ENCODE measurements at regions not wholly inside any gene's neighbourhood (a gene's known extent, or its start where the extent isn't known, plus 50 kb on each side); places are given as distances from the start of the nearest gene placed in this dataset.
"Not testable (repeated sequence)": the region's sequence is repeated elsewhere in the genome, so short reads cannot be mapped to it uniquely, and the experiment has no call there.

- Histone ChIP-seq H3K36me3 (ENCODE audit: insufficient read depth, insufficient read length, low read length) (no peaks in the 10 kb centered on the region), H3K9me3 (ENCODE audit: insufficient read depth, low read length) (no peaks in the 10 kb centered on the region), H3K27me3 (ENCODE audit: insufficient read depth, insufficient read length) (no peaks in the 10 kb centered on the region), H3K4me1 (ENCODE audit: insufficient read depth, insufficient read length) (no peaks in the 10 kb centered on the region), H3K9ac (ENCODE audit: insufficient read length, low read depth) (no peak overlapping the region), H3K4me3 (ENCODE audit: insufficient read length, low read depth) (no peak overlapping the region)
- no peak for TF ChIP-seq SUZ12 (IDR thresholded peaks at IDR 0.05; ENCODE audit: extremely low read depth, insufficient read depth, insufficient read length)
- TF ChIP-seq YY1 (IDR thresholded peaks at IDR 0.05; ENCODE audit: insufficient read depth, insufficient read length), result no peak
- TF ChIP-seq ZNF274 (IDR thresholded peaks at IDR 0.05; ENCODE audit: low read depth, low read length), result no peak
- DNase-seq (ENCODE audit: low read depth, low spot score), result no peak
Observed at GRCh38 chr16:6753553-6753952, 579.1 kb upstream of the RBFOX1 start.

DNA sequence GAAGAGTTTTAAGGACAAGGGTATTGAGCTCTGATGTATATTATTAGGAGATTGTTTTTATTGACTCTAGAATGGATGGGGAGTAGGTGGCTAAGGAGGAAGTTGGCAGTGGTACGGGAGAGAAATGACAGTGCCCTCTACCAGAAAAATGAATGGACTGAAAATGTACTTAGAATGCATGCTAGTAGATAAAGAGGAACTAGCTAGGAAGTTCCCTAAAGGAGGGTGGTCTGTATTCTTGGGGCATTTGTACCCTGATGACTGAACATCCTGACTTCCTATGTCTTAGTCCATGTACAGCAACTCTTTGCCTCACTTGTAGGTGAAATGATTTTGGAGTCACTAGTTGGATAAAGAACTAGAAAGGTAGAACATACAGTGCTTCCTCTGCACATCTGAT, 581.5 kb upstream of the RBFOX1 start:
- Histone ChIP-seq H3K36me3 (ENCODE audit: insufficient read depth, insufficient read length, low read length) (no peaks in the 10 kb centered on the region), H3K27me3 (ENCODE audit: insufficient read depth, insufficient read length) (no peaks in the 10 kb centered on the region), H3K4me1 (ENCODE audit: insufficient read depth, insufficient read length) (no peaks in the 10 kb centered on the region), H3K9me3 (ENCODE audit: insufficient read depth, low read length) (no peaks in the 10 kb centered on the region), H3K4me3 (ENCODE audit: insufficient read length, low read depth) (no peak overlapping the region), H3K9ac (ENCODE audit: insufficient read length, low read depth) (no peak overlapping the region)
- no peak for DNase-seq (ENCODE audit: low read depth, low spot score)
- TF ChIP-seq ZNF274 (IDR thresholded peaks at IDR 0.05; ENCODE audit: low read depth, low read length), result no peak
- no peak for TF ChIP-seq YY1 (IDR thresholded peaks at IDR 0.05; ENCODE audit: insufficient read depth, insufficient read length)
- TF ChIP-seq SUZ12 (IDR thresholded peaks at IDR 0.05; ENCODE audit: extremely low read depth, insufficient read depth, insufficient read length), result no peak

DNA sequence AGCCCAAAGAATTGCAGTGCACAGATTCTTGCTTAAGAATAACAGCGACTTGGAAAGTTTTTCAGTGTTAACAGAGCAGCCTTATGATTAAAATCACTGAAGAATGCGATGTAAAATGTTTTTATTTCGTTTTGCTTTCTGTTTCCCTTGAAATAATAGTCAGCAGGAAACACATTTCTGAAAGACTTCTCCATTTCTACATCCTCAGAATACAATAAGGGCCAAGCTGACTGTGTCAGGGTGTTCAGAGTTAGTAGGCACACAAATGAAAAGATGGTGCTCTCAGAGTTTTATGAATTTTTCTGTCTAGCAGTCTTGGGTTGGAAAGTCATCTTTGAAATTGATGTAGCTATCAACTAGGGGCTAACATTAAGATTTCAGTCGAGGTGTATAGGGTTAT, 582.9 kb upstream of the RBFOX1 start:
- H3K4me3 ChIP-seq (ENCODE audit: insufficient read length, low read depth), result no peak overlapping the region

GRCh38 chr16:6736302-6736701, 596.3 kb upstream of the RBFOX1 start:
- not testable (repeated sequence) for H3K27me3 ChIP-seq (ENCODE audit: insufficient read depth, insufficient read length); H3K4me1 ChIP-seq (ENCODE audit: insufficient read depth, insufficient read length); H3K36me3 ChIP-seq (ENCODE audit: insufficient read depth, insufficient read length, low read length)

More for the DNA sequence above, 582.9 kb upstream of the RBFOX1 start:
- DNase-seq (ENCODE audit: low read depth, low spot score), result no peak
- Histone ChIP-seq H3K9ac (ENCODE audit: insufficient read length, low read depth) (no peak overlapping the region), H3K36me3 (ENCODE audit: insufficient read depth, insufficient read length, low read length) (no peaks in the 10 kb centered on the region), H3K27me3 (ENCODE audit: insufficient read depth, insufficient read length) (no peaks in the 10 kb centered on the region), H3K9me3 (ENCODE audit: insufficient read depth, low read length) (no peaks in the 10 kb centered on the region), H3K4me1 (ENCODE audit: insufficient read depth, insufficient read length) (no peaks in the 10 kb centered on the region)
- no peak for TF ChIP-seq ZNF274 (IDR thresholded peaks at IDR 0.05; ENCODE audit: low read depth, low read length)
- TF ChIP-seq SUZ12 (IDR thresholded peaks at IDR 0.05; ENCODE audit: extremely low read depth, insufficient read depth, insufficient read length), result no peak
- no peak for TF ChIP-seq YY1 (IDR thresholded peaks at IDR 0.05; ENCODE audit: insufficient read depth, insufficient read length)

GRCh38 chr16:6735631-6736030, 597.0 kb upstream of the RBFOX1 start:
- Histone ChIP-seq H3K9me3 (ENCODE audit: insufficient read depth, low read length) (no peaks in the 10 kb centered on the region), H3K9ac (ENCODE audit: insufficient read length, low read depth) (no peak overlapping the region), H3K36me3 (ENCODE audit: insufficient read depth, insufficient read length, low read length) (no peaks in the 10 kb centered on the region), H3K27me3 (ENCODE audit: insufficient read depth, insufficient read length) (no peaks in the 10 kb centered on the region), H3K4me1 (ENCODE audit: insufficient read depth, insufficient read length) (no peaks in the 10 kb centered on the region), H3K4me3 (ENCODE audit: insufficient read length, low read depth) (no peak overlapping the region)
- TF ChIP-seq ZNF274 (IDR thresholded peaks at IDR 0.05; ENCODE audit: low read depth, low read length) (no peak), YY1 (IDR thresholded peaks at IDR 0.05; ENCODE audit: insufficient read depth, insufficient read length) (no peak), SUZ12 (IDR thresholded peaks at IDR 0.05; ENCODE audit: extremely low read depth, insufficient read depth, insufficient read length) (no peak)
- DNase-seq (ENCODE audit: low read depth, low spot score), result no peak

More at GRCh38 chr16:6736302-6736701, 596.3 kb upstream of the RBFOX1 start:
- not testable (repeated sequence) for H3K9ac ChIP-seq (ENCODE audit: insufficient read length, low read depth); H3K4me3 ChIP-seq (ENCODE audit: insufficient read length, low read depth); DNase-seq (ENCODE audit: low read depth, low spot score); H3K9me3 ChIP-seq (ENCODE audit: insufficient read depth, low read length)

DNA sequence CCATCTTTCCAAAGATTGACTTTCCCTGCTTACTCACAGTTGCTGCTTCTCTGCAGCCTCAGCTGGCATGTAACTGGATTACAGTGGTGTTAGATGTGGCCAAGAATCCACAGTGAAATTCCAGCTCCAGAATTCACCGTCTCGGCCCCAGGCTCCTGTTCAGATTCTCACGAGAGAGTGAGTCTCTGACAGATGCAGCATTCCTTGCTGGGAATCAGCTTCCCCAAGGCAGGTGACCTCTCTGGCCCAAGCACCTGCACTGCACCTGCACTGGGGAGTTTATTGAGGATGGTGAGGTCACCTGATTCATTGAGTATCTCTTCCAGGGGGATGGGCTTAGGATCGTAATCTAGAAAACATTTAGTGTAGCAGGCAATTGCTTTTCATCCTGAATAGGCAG, 600.5 kb upstream of the RBFOX1 start:
- Histone ChIP-seq H3K4me1 (ENCODE audit: insufficient read depth, insufficient read length) (no peaks in the 10 kb centered on the region), H3K36me3 (ENCODE audit: insufficient read depth, insufficient read length, low read length) (no peaks in the 10 kb centered on the region), H3K9me3 (ENCODE audit: insufficient read depth, low read length) (no peaks in the 10 kb centered on the region), H3K4me3 (ENCODE audit: insufficient read length, low read depth) (no peak overlapping the region), H3K9ac (ENCODE audit: insufficient read length, low read depth) (no peak overlapping the region), H3K27me3 (ENCODE audit: insufficient read depth, insufficient read length) (no peaks in the 10 kb centered on the region)
- TF ChIP-seq SUZ12 (IDR thresholded peaks at IDR 0.05; ENCODE audit: extremely low read depth, insufficient read depth, insufficient read length) (no peak), ZNF274 (IDR thresholded peaks at IDR 0.05; ENCODE audit: low read depth, low read length) (no peak), YY1 (IDR thresholded peaks at IDR 0.05; ENCODE audit: insufficient read depth, insufficient read length) (no peak)
- no peak for DNase-seq (ENCODE audit: low read depth, low spot score)

GRCh38 chr16:6728381-6728780, 604.3 kb upstream of the RBFOX1 start:
- no peaks in the 10 kb centered on the region for H3K36me3 ChIP-seq (ENCODE audit: insufficient read depth, insufficient read length, low read length)
- H3K4me3 ChIP-seq (ENCODE audit: insufficient read length, low read depth), result no peak overlapping the region
- TF ChIP-seq ZNF274 (IDR thresholded peaks at IDR 0.05; ENCODE audit: low read depth, low read length) (no peak), SUZ12 (IDR thresholded peaks at IDR 0.05; ENCODE audit: extremely low read depth, insufficient read depth, insufficient read length) (no peak)
- H3K9ac ChIP-seq (ENCODE audit: insufficient read length, low read depth), result no peak overlapping the region
- H3K9me3 ChIP-seq (ENCODE audit: insufficient read depth, low read length), result peaks cover 7% of the 10 kb centered on the region; the same call in 1 of the 2 replicates
- no peak for DNase-seq (ENCODE audit: low read depth, low spot score)
- H3K27me3 ChIP-seq (ENCODE audit: insufficient read depth, insufficient read length), result no peaks in the 10 kb centered on the region
- H3K4me1 ChIP-seq (ENCODE audit: insufficient read depth, insufficient read length), result no peaks in the 10 kb centered on the region

DNA sequence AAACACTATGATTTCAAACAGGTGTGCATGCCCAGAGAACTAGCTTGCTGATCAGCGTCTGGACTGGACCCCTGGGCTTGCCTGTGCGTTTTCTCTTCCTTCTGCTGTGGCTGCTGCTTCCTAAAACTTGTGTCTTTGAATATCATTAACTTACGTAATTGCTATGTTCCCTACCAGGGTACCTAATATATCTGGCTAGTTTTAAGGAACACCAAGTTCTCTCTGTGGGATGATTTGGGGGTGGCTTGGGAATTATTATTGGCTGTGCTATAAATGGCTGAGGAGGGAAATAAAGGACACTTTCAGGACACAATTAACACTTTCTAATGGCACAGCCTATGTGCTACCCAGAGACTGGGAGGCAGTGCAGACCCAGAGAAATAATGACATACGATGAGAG, 606.0 kb upstream of the RBFOX1 start:
- no peaks in the 10 kb centered on the region for H3K4me1 ChIP-seq (ENCODE audit: insufficient read depth, insufficient read length)
- no peak overlapping the region for H3K9ac ChIP-seq (ENCODE audit: insufficient read length, low read depth)
- no peak for DNase-seq (ENCODE audit: low read depth, low spot score)
- no peaks in the 10 kb centered on the region for H3K27me3 ChIP-seq (ENCODE audit: insufficient read depth, insufficient read length)
- TF ChIP-seq SUZ12 (IDR thresholded peaks at IDR 0.05; ENCODE audit: extremely low read depth, insufficient read depth, insufficient read length), result no peak
- TF ChIP-seq ZNF274 (IDR thresholded peaks at IDR 0.05; ENCODE audit: low read depth, low read length), result no peak
- no peak for TF ChIP-seq YY1 (IDR thresholded peaks at IDR 0.05; ENCODE audit: insufficient read depth, insufficient read length)
- H3K9me3 ChIP-seq (ENCODE audit: insufficient read depth, low read length), result peaks cover 7% of the 10 kb centered on the region; the same call in 1 of the 2 replicates
- no peaks in the 10 kb centered on the region for H3K36me3 ChIP-seq (ENCODE audit: insufficient read depth, insufficient read length, low read length)
- no peak overlapping the region for H3K4me3 ChIP-seq (ENCODE audit: insufficient read length, low read depth)
